Activated CD8-positive, alpha-beta memory T cell treated with anti-CD3 and anti-CD28 coated beads, Interleukin-2, amount 50 U/mL, for 24 hours (primary cell): ENCODE measurements at regions not wholly inside any gene's neighbourhood (a gene's known extent, or its start where the extent isn't known, plus 50 kb on each side); places are given as distances from the start of the nearest gene placed in this dataset.
"Not testable (repeated sequence)": the region's sequence is repeated elsewhere in the genome, so short reads cannot be mapped to it uniquely, and the experiment has no call there.

ENCODE experiments used
- DNase-seq: peaks from one replicate; pipeline ENCODE4 v3.0.0-alpha.2; 2020; ENCODE audit errors: extremely low read depth

DNA sequence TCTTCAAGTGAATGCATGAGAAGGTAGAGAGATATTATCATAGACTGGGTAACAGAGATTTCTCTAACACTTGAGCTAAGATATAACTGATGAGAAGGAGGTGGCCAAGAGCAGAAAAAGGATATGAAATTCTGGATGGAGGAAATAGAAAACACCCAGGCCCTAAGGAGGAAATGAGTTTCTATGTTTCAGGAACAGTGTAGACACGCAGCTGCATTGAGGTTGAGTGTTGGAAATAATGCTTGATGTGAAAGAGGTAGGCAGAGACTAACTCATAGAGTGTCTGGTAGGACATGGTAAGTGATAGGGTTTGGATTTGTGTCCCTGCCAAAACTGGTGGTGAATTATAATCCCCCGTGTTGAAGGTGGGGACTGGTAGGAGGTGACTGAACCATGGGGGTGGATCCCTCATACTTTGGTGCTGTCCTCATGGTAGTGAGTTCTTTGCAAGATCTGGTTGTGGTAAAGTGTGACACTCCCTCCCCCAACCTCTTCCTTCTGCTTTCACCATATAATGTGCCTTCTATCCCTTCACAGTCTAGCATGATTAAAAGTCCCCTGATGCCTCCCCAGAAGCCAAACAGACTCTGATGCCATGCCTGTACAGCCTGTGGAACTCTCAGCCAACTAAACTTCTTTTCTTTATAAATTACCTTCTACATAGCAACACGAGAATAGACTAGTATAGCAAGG is 787.3 kb downstream of the EDEM1 start:
- DNase-seq = no peak

DNA sequence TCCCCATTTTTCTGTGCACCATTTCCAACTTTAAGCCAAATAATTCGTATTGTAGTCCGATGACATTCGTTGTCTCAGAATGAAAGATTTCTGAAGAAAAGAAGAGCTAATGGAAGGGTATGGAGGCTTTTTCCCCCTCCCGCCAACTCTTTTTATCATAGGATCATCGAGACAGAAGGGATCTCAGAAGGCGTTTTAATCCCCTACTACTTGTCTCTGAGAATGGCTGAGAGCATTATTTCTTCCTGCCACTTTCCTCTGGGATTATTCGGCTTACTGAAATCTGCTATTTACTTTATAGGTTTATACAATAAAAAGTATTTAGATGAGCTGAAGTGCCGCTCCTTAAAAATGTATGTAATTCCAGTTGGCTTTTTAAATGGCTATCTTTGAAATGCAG is 789.8 kb downstream of the EDEM1 start:
- DNase-seq = no peak

DNA sequence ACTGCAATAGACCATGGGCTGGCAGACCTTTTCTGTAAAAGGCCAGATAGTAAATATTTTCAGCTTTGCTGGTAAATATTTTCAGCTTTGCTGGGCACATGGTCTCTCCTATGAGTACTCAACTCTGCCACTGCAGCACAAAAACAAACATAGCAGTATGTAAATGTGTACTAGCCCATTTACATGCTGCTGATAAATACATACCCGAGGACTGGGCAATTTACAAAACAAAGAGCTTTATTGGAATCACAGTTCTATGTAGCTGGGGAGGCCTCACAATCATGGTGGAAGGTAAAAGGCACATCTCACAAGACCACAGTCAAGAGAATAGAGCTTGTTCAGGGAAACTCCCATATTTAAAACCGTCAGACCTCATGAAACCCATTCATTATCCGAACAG is 793.0 kb downstream of the EDEM1 start:
- no peak for DNase-seq

DNA sequence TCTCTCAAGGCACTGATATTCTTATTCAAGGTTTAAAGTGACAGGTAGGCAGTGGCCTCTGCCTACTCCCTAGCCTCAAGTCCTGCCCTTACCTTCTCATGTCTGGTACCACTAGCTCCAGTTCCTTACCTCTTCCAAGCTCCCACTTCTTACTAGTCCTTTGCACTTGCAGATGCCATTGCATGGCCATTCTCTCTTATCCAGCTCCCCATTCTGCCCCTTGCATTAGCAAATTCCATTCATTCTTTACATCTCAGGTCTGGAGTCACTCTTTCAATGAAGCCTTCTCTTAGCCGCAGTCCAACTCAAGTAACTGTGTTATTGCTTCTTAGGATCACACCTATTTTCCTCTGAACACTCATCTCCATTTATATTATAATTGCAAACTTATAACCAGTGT is 807.1 kb downstream of the EDEM1 start:
- no peak for DNase-seq

DNA sequence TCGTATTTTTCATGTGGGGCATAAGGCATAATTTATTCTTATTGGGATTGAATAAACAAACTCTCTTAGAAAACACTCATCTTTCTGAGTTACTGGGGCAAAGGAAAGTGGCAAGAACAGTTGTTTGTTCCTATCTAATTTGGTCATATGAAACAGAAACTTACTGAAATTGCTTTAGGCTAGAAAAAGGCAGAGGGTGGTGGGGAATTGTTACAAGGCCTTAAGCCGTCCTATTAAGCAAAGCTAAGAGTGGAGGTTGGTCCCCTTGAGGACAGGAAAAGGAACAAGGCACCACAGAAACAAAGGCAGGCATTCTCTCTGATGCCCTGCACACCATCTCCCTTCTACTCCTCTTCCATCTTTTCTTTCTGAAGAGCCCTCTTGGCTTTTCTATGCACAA is 830.9 kb downstream of the EDEM1 start:
- no peak for DNase-seq

DNA sequence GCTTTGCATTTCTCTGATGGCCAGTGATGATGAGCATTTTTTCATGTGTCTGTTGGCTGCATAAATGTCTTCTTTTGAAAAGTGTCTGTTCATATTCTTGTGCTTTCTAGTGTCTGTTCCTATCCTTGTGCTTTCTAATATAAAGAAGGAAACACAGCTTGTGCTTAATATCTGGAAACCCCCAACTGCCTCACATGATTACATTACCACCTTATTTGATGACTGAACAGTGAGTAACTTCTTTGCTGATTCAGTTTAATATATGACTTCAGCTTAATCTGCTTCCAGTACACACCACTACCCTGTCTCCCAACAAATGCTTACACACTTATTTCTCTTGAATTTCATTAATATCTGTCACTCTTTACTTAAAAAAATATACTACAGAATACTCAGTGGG is 835.1 kb downstream of the EDEM1 start:
- DNase-seq = no peak

DNA sequence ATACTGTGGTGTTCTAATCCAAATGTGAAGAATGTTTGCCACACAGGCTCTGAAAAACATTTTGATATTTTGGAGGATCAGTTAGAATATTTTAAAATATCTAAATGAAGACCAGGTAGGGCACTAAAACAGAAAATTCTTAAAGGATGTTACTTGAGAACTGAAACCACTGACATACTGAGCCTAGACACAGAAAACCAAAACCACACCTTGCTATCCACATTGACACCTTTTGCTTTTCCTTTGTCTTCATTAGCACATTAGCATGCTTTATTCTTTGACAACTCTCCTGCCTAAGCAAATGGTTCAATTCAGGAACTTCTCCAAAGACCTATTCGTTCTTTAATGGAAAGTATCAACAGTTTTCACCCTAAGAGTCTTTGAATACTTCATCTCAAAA is 835.9 kb upstream of the GRM7 start:
- DNase-seq = no peak

DNA sequence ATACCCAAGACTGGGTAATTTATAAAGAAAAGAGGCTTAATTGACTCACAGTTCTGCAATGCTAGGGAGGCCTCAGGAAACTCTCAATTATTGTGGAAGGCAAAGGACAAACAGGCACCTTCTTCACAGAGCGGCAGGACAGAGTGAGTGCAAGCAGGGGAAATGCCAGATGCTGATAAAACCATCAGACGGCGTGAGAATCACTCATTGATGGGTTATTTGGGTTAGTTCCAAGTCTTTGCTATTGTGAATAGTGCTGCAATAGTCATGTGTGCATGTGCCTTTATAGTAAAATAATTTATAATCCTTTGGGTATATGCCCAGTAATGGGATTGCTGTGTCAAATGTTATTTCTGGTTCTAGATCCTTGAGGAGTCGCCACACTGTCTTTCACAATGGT is 830.3 kb upstream of the GRM7 start:
- DNase-seq = not testable (repeated sequence)

DNA sequence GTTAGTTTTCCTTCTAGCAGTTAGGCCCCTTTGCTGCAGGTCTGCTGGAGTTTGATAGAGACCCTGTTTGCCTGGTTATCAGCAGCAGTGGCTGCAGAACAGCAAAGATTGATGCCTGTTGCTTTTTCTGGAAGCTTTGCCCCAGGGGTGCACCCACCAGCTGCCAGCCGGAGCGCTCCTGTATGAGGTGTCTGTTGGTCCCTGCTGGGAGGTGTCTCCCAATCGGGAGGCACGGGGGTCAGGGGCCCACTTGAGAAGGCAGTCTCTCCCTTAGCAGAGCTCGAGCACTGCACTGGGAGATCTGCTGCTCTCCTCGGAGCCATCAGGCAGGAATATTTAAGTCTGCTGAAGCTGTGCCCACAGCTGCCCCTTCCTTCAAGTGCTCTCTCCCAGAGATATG is 825.3 kb upstream of the GRM7 start:
- no peak for DNase-seq

DNA sequence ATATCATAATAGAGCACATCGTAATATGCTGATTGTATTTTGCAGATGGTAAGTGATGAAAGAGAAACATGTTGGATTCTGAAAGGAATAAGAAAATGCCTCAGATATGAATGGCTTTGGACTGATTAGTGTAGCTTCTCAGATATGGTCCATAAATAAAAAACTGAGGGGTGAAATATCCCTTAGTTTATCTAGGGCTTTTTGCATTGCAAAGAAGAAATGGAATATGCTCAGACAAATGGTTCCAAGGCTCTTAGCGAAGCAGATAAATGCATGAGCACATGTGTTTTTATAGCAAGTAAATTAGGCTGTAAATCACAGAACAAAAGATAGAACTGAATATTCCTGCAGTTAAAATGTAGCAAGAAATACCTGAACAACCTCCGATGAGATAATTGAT is 820.9 kb upstream of the GRM7 start:
- DNase-seq = no peak

DNA sequence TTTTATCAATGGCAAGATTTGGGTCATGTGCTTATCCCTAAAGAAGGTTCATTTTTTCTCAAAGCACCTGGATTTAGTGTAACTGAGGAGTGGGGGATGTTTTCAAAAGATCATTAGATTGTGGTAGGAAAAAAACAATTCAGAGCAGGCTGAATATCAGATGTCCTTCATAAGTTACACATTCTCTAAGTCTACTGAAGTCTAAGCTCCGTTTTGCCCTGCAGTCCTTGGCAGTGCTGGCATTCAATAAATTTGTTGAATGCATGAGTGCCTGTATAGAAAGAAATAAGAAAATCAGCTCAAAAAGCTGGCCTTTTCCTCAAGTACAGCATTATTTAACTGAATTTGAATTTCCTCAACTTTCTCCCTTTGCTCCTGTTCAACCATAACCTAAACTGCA is 819.0 kb upstream of the GRM7 start:
- no peak for DNase-seq

DNA sequence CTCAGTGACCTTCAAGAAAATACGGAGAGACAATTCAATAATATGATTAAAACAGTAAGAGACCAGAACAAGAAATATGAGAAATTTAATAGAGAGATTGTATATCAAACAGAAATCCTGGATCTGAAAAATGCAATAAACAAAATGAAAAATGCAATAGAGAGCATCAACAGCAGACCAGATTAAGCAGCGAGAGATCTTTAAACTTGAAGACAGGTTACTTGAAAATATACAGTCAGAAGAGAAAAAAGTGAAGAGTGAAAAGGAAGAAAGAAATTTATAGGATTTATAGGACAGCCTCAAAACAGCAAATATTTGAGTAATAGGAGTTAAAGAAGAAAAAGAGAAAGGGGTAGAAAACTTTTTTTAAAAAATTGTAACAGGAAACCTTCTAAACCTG is 813.9 kb upstream of the GRM7 start:
- no peak for DNase-seq

DNA sequence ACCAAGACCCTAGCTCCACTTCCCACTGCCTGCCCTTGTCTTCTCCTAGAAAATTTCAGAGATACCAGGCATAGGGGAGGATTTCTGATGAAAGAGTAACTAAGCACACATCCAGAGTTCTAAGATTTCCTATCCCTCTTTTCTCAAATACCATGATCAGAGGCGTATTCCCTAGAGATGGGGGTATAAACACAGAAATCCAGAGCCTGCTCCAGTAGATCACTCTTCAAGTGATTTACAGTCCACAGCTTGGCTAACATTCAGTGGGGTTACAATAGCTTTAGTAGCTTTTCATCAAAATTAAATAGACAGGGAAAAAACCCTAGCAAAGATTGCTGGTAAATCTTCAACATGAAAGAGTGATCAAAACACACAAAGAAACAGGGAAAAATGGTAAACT is 800.7 kb upstream of the GRM7 start:
- DNase-seq = no peak

DNA sequence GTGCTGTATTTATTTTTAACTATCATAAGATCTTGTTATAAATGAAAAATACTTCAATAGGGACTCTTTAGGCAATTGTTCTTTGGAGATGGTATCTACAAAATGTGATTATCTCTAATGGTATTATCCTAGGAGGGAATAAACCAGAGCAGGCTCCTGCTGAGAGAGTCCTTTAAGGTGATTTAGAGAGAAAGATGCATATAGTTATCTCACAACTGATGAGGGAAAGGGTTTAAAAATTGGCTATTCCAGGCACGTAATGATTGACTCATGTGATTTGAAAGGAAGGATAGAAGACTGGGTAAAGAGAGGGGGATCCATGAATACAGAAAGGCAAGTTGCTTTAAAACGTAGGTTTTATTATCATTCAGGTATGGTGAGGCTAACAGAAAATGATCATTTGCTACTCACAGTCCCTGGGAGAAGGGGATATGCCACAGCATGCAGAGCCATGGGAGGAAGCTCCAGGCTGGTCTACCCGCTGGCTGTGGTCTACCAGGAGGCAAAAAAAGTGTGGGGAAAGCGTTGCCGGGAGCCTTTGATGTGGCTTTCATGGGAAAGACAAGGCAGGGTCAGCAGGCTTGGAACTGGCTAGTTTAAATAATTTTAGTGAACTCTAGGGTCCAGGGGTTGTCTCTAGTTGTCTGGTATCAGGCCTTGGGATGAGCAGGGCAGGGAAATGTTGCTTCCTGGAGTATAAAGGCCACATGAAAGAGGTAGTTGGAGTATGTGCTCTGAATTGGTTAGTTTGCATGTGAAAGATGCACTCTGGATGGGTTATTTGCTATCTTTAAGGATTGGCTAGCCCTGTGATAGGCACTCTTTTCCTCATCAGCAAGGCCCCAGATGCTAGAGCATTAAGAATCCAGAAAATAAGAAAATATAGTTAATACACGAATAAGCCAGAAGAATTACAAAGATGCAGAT is 798.4 kb upstream of the GRM7 start:
- DNase-seq = no peak

DNA sequence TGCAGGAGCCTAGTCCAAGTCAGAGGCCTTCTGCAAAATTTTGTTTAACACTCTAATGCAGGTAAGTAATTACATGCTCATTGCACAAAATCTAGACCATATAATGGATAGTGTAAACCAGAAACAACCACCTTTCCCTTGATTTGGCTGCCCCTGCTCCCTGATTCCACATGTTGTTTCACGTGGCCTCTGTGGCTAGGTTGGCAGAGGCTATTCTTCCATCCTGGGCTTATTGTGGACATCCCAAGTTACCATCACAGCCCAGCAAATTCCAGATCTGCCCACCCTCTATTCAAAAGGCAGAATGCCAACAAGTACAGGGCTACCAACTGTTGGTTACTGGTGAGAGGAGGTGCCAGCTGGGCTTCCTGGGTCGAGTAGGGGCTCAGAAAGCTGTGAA is 794.5 kb upstream of the GRM7 start:
- no peak for DNase-seq

DNA sequence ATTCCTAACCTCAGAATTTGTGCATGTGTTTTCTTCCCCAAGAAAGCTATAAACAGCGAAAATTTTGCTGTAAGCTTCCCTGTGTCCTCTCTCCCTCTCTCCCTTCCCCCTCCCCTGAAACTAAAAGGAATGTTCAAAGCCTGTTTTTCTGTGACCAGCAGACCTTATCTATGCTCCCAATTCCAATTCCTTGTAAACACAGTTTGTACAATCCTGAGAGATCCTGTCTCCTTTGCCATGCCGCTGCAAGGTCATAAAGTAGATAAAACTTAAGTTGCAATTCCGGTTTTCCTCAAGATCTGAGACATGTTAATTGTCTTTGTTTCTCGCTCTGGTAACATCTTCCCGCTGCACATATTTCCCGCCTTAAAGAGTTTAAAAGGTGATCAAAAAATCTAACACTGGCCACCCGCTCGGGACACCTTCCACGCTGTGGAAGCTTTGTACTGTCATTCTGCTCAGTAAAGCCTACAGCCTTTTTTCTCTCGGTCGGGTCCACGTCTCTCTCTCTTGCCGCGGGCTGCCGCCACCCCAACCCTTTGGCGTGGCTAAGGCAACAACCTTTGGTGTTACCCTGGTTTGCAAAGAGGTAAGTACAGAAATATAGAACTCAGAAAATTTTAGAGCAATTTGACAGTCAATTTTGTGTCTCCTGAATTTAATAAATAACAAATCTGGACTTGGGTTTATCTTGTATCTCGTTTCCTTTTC is 793.9 kb upstream of the GRM7 start:
- not testable (repeated sequence) for DNase-seq

DNA sequence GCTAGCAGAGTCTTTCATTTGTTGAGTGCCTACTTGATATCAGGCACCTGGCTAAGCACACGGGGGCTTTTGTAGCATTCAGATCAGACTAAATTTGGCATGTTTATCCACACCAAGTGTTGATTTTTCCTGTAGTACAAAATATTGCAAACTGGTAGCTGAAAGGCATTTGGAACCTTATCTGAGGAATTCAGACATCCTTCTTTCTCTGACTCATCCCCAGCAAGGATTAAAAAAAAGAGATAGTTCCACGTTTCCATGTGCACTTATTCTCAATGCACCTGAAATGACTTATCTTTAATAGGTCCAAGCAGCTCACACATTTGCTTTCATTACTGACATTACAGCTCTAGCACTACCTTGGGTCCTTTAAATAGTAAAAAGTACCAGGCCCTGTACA is 786.0 kb upstream of the GRM7 start:
- DNase-seq = no peak

DNA sequence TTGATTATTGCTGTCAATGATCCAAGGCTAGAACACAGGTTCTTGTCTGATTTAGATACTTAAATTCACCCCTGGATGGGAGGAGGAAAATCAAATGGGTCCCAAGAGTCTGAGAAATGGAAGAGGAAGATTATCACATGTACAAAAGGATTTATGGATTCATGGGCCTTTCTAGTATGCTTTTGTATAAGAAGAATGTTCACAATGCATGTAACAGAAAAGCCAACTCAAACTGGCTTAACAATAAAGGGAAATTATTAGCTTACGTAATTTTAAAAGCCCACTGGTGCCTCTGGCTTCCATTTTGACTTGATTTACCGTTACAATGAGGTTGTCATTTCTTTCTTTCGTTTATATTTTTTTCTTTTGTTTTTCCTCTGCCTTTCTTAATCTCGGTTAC is 782.5 kb upstream of the GRM7 start:
- DNase-seq = no peak

DNA sequence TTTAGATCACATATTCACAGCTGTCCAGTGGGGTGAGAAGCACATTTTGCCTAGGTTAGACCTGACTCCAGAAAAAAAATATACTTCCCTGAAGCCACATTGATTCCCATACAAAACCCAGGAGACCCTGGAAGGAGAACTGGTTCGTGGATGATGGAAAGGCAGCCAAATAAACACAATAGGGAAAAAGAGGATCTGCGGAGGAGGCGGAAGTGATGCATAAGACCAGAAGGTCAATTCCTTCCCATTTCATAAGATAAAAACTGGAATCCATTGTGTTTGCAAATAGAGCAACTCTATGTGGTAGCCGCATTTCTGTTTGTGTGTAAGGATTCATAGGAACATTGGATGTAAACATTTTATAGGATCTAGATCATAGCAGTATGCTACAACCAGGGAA is 781.9 kb upstream of the GRM7 start:
- DNase-seq = no peak

DNA sequence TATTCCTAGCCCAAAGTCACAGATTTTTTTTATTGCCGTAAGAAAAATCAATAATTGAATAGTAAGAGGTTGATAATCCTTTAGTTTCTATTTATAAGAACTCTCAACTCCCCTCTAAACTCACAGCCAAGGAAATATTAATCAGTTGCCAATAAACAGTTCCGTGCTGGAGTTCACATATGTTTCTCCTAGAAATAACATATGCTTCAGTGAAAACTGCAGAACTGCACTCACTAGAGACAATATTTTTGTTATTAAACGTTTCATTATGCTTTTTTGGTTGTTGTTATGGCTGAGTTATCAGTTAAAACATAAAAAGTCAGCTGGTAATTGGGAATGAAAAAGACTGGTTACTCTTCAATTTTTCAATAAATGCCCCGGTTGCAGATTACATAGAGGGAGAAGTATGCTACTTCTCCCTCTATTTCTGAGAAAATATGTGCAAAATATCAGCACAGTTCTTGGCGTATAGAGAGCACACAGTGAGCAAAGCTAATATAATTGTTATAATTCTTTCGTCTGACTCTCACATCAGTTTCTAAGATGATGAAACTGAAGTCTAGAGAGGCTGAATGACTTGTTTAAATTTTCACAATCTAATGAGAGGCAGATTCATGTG is 781.2 kb upstream of the GRM7 start:
- DNase-seq = no peak

DNA sequence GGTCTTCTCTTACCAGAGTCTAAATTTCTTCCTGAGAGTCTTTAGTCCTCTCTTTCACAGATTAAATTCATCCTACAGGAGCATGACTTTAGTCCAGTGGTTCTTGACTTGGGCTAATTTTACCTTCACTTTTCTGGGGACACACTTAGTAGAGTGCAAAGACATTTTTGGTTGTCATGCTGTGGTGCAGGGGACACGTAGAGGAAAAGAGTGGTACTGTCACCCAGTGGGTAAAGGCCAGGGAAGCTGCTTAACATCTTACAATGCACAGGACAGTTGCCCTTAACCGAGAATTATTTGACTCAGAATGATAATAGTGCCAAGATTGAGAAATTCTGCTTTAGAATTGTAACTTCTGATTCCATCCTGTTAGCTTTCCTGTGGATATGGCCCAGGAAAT is 772.5 kb upstream of the GRM7 start:
- DNase-seq = no peak

DNA sequence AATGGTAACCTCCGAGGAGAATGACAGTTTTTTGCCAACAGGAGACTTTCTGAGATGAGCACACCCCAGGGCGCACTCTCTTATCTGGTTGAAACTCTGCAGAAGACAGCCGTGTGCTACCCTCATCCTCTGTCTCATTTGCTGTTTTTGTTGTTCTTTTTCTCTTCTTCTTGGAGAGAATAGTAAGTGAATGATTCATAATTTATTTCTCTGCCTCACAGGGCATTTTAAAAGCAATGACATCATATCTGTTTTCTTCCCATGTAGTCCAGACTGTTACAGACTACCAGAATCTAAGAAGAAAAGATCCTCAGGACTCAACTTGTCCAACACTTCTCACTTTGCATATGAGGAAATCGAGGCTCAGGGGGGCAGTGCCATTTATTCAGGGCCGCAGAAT is 771.1 kb upstream of the GRM7 start:
- no peak for DNase-seq
